Activated T-cell treated with anti-CD3 and anti-CD28 coated beads for 4 hours (primary cell): ENCODE measurements at regions not wholly inside any gene's neighbourhood (a gene's known extent, or its start where the extent isn't known, plus 50 kb on each side); places are given as distances from the start of the nearest gene placed in this dataset.

Experiments used
- DNase-seq: peaks from one replicate; pipeline ENCODE4 v3.0.0-alpha.2; 2020

- DNase-seq = no peak
Measured at GRCh38 chr2:64836566-64836965, 152.6 kb upstream of the SLC1A4 start.

- no peak for DNase-seq
Measured at GRCh38 chr2:64837116-64837731, 152.0 kb upstream of the SLC1A4 start.

- DNase-seq = no peak
Measured at GRCh38 chr2:64837925-64838641, 151.1 kb upstream of the SLC1A4 start.

- DNase-seq = no peak
Measured at GRCh38 chr2:64838817-64839216, 150.4 kb upstream of the SLC1A4 start.

GRCh38 chr2:64839844-64840243, 149.4 kb upstream of the SLC1A4 start:
- no peak for DNase-seq

GRCh38 chr2:64840426-64840881, 148.7 kb upstream of the SLC1A4 start:
- DNase-seq = no peak

- DNase-seq = no peak
Measured at GRCh38 chr2:64841461-64841860, 147.7 kb upstream of the SLC1A4 start.

GRCh38 chr2:64842030-64842429, 147.2 kb upstream of the SLC1A4 start:
- no peak for DNase-seq

GRCh38 chr2:64844087-64844486, 145.1 kb upstream of the SLC1A4 start:
- DNase-seq = no peak

- no peak for DNase-seq
Measured at GRCh38 chr2:64845273-64845905, 143.8 kb upstream of the SLC1A4 start.

GRCh38 chr2:64846177-64846576, 143.0 kb upstream of the SLC1A4 start:
- no peak for DNase-seq

GRCh38 chr2:64847930-64848329, 141.3 kb upstream of the SLC1A4 start:
- no peak for DNase-seq

GRCh38 chr2:64848363-64848762, 140.8 kb upstream of the SLC1A4 start:
- DNase-seq = no peak

GRCh38 chr2:64848945-64849344, 140.3 kb upstream of the SLC1A4 start:
- no peak for DNase-seq

- no peak for DNase-seq
Measured at GRCh38 chr2:64850642-64851041, 138.6 kb upstream of the SLC1A4 start.

GRCh38 chr2:64852771-64853241, 136.4 kb upstream of the SLC1A4 start:
- no peak for DNase-seq

- DNase-seq = no peak
Measured at GRCh38 chr2:64853306-64853705, 135.9 kb upstream of the SLC1A4 start.

GRCh38 chr2:64853894-64854293, 135.3 kb upstream of the SLC1A4 start:
- DNase-seq = no peak

- no peak for DNase-seq
Measured at GRCh38 chr2:64854773-64855237, 134.4 kb upstream of the SLC1A4 start.

GRCh38 chr2:64857581-64858471, 131.4 kb upstream of the SLC1A4 start:
- DNase-seq = no peak

- no peak for DNase-seq
Measured at GRCh38 chr2:64858541-64859311, 130.5 kb upstream of the SLC1A4 start.
